T-helper 1 cell treated with Interleukin-12 subunit alpha and Interleukin-12 subunit beta and Interleukin-4 antibody, amounts not matched to agents 30 μg/mL and 1 μg/mL, for 36 hours (primary cell): ENCODE measurements at regions not wholly inside any gene's neighbourhood (a gene's known extent, or its start where the extent isn't known, plus 50 kb on each side); places are given as distances from the start of the nearest gene placed in this dataset.
"Not testable (repeated sequence)": the region's sequence is repeated elsewhere in the genome, so short reads cannot be mapped to it uniquely, and the experiment has no call there.

Source experiments
- H3K27ac Mint-ChIP-seq: one replicate; pipeline ENCODE4 v1.8.0; 2021; ENCODE audit warnings: mild to moderate bottlenecking, mixed read lengths
- H3K27me3 Mint-ChIP-seq: one replicate; pipeline ENCODE4 v1.8.0; 2021; ENCODE audit warnings: low read depth, mixed read lengths
- H3K36me3 Mint-ChIP-seq: one replicate; pipeline ENCODE4 v1.8.0; 2021; ENCODE audit warnings: low read depth, mixed read lengths
- H3K4me1 Mint-ChIP-seq: one replicate; pipeline ENCODE4 v1.8.0; 2021; ENCODE audit warnings: low read depth, mixed read lengths
- H3K4me3 Mint-ChIP-seq: one replicate; pipeline ENCODE4 v1.8.0; 2021; ENCODE audit warnings: mild to moderate bottlenecking, moderate library complexity, mixed read lengths
- H3K9me3 Mint-ChIP-seq: one replicate; pipeline ENCODE4 v1.8.0; 2021; ENCODE audit warnings: mixed read lengths

- peaks cover 14% of the 10 kb centered on the region for H3K4me1 Mint-ChIP-seq
These were observed 98.2 kb downstream of the AHR start for GRCh38 chr7:17396692-17397091.

GRCh38 chr7:17401791-17402627, 103.6 kb downstream of the AHR start:
- peak overlapping the region; percentile 2 for H3K27ac Mint-ChIP-seq
- H3K4me3 Mint-ChIP-seq: no peak overlapping the region
- H3K27me3 Mint-ChIP-seq: peaks cover 1% of the 10 kb centered on the region
- H3K4me1 Mint-ChIP-seq: peaks cover 25% of the 10 kb centered on the region
- H3K36me3 Mint-ChIP-seq: no peaks in the 10 kb centered on the region
- H3K9me3 Mint-ChIP-seq: no peaks in the 10 kb centered on the region

More at GRCh38 chr7:17396692-17397091, 98.2 kb downstream of the AHR start:
- Mint-ChIP-seq H3K9me3 (peaks cover 33% of the 10 kb centered on the region), H3K36me3 (peaks cover 4% of the 10 kb centered on the region), H3K27ac (no peak overlapping the region), H3K27me3 (peaks cover 3% of the 10 kb centered on the region), H3K4me3 (no peak overlapping the region)

GRCh38 chr7:17402628-17403278, 104.3 kb downstream of the AHR start:
- Mint-ChIP-seq H3K4me3 (no peak overlapping the region), H3K9me3 (no peaks in the 10 kb centered on the region), H3K4me1 (peaks cover 25% of the 10 kb centered on the region), H3K36me3 (no peaks in the 10 kb centered on the region), H3K27me3 (peaks cover 7% of the 10 kb centered on the region), H3K27ac (peak overlapping the region; percentile 64)

- Mint-ChIP-seq H3K4me1 (peaks cover 25% of the 10 kb centered on the region), H3K27ac (no peak overlapping the region), H3K36me3 (no peaks in the 10 kb centered on the region), H3K9me3 (no peaks in the 10 kb centered on the region), H3K4me3 (no peak overlapping the region), H3K27me3 (peaks cover 12% of the 10 kb centered on the region)
These were observed 105.6 kb downstream of the AHR start for GRCh38 chr7:17404006-17404405.

- Mint-ChIP-seq H3K9me3 (no peaks in the 10 kb centered on the region), H3K4me1 (peaks cover 18% of the 10 kb centered on the region), H3K4me3 (no peak overlapping the region), H3K27ac (peak overlapping the region; percentile 1), H3K27me3 (peaks cover 12% of the 10 kb centered on the region), H3K36me3 (no peaks in the 10 kb centered on the region)
These were observed 107.3 kb downstream of the AHR start for GRCh38 chr7:17405786-17406185.

GRCh38 chr7:17406738-17407137, 108.3 kb downstream of the AHR start:
- peaks cover 11% of the 10 kb centered on the region for H3K4me1 Mint-ChIP-seq
- no peaks in the 10 kb centered on the region for H3K36me3 Mint-ChIP-seq
- no peak overlapping the region for H3K4me3 Mint-ChIP-seq
- peaks cover 15% of the 10 kb centered on the region for H3K27me3 Mint-ChIP-seq
- no peaks in the 10 kb centered on the region for H3K9me3 Mint-ChIP-seq
- H3K27ac Mint-ChIP-seq: no peak overlapping the region

GRCh38 chr7:17407229-17407628, 108.8 kb downstream of the AHR start:
- no peaks in the 10 kb centered on the region for H3K36me3 Mint-ChIP-seq
- peaks cover 15% of the 10 kb centered on the region for H3K27me3 Mint-ChIP-seq
- H3K27ac Mint-ChIP-seq: no peak overlapping the region
- H3K4me1 Mint-ChIP-seq: peaks cover 7% of the 10 kb centered on the region
- no peaks in the 10 kb centered on the region for H3K9me3 Mint-ChIP-seq
- no peak overlapping the region for H3K4me3 Mint-ChIP-seq

- Mint-ChIP-seq H3K27me3 (peaks cover 15% of the 10 kb centered on the region), H3K4me3 (no peak overlapping the region), H3K4me1 (no peaks in the 10 kb centered on the region), H3K27ac (no peak overlapping the region), H3K36me3 (no peaks in the 10 kb centered on the region), H3K9me3 (no peaks in the 10 kb centered on the region)
These were observed 109.9 kb downstream of the AHR start for GRCh38 chr7:17408245-17408903.

GRCh38 chr7:17408904-17409290, 110.4 kb downstream of the AHR start:
- no peak overlapping the region for H3K4me3 Mint-ChIP-seq
- no peaks in the 10 kb centered on the region for H3K9me3 Mint-ChIP-seq
- H3K36me3 Mint-ChIP-seq: no peaks in the 10 kb centered on the region
- no peaks in the 10 kb centered on the region for H3K4me1 Mint-ChIP-seq
- no peak overlapping the region for H3K27ac Mint-ChIP-seq
- H3K27me3 Mint-ChIP-seq: peaks cover 15% of the 10 kb centered on the region

GRCh38 chr7:17411922-17412321, 113.5 kb downstream of the AHR start:
- Mint-ChIP-seq H3K27ac (no peak overlapping the region), H3K4me3 (no peak overlapping the region), H3K27me3 (peaks cover 15% of the 10 kb centered on the region), H3K9me3 (no peaks in the 10 kb centered on the region), H3K4me1 (no peaks in the 10 kb centered on the region), H3K36me3 (no peaks in the 10 kb centered on the region)

- peaks cover 8% of the 10 kb centered on the region for H3K27me3 Mint-ChIP-seq
- no peaks in the 10 kb centered on the region for H3K4me1 Mint-ChIP-seq
- no peak overlapping the region for H3K27ac Mint-ChIP-seq
- H3K9me3 Mint-ChIP-seq: no peaks in the 10 kb centered on the region
- no peaks in the 10 kb centered on the region for H3K36me3 Mint-ChIP-seq
- H3K4me3 Mint-ChIP-seq: no peak overlapping the region
These were observed 114.4 kb downstream of the AHR start for GRCh38 chr7:17412883-17413282.

GRCh38 chr7:17415955-17416354, 117.5 kb downstream of the AHR start:
- Mint-ChIP-seq H3K9me3 (no peaks in the 10 kb centered on the region), H3K4me3 (no peak overlapping the region), H3K27ac (no peak overlapping the region), H3K4me1 (no peaks in the 10 kb centered on the region), H3K27me3 (peaks cover 3% of the 10 kb centered on the region), H3K36me3 (no peaks in the 10 kb centered on the region)

GRCh38 chr7:17420308-17421015, 122.0 kb downstream of the AHR start:
- not testable (repeated sequence) for H3K4me3 Mint-ChIP-seq, H3K4me1 Mint-ChIP-seq, H3K27ac Mint-ChIP-seq, H3K36me3 Mint-ChIP-seq, H3K27me3 Mint-ChIP-seq, H3K9me3 Mint-ChIP-seq

GRCh38 chr7:17421941-17422340, 123.5 kb downstream of the AHR start:
- Mint-ChIP-seq H3K9me3 (no peaks in the 10 kb centered on the region), H3K36me3 (no peaks in the 10 kb centered on the region), H3K27me3 (peaks cover 3% of the 10 kb centered on the region), H3K4me3 (no peak overlapping the region), H3K4me1 (no peaks in the 10 kb centered on the region), H3K27ac (no peak overlapping the region)
